NCI-H1105 (cell line): ENCODE measurements at regions not wholly inside any gene's neighbourhood (a gene's known extent, or its start where the extent isn't known, plus 50 kb on each side); places are given as distances from the start of the nearest gene placed in this dataset.

Experiments
- DNase-seq: peaks from one replicate; lab custom pipeline; 2025; lab: John Stamatoyannopoulos, UW

GRCh38 chr9:78863531-78863930, 566.6 kb downstream of the PSAT1 start:
- DNase-seq = no peak

GRCh38 chr9:78865737-78866136, 568.8 kb downstream of the PSAT1 start:
- no peak for DNase-seq

DNA sequence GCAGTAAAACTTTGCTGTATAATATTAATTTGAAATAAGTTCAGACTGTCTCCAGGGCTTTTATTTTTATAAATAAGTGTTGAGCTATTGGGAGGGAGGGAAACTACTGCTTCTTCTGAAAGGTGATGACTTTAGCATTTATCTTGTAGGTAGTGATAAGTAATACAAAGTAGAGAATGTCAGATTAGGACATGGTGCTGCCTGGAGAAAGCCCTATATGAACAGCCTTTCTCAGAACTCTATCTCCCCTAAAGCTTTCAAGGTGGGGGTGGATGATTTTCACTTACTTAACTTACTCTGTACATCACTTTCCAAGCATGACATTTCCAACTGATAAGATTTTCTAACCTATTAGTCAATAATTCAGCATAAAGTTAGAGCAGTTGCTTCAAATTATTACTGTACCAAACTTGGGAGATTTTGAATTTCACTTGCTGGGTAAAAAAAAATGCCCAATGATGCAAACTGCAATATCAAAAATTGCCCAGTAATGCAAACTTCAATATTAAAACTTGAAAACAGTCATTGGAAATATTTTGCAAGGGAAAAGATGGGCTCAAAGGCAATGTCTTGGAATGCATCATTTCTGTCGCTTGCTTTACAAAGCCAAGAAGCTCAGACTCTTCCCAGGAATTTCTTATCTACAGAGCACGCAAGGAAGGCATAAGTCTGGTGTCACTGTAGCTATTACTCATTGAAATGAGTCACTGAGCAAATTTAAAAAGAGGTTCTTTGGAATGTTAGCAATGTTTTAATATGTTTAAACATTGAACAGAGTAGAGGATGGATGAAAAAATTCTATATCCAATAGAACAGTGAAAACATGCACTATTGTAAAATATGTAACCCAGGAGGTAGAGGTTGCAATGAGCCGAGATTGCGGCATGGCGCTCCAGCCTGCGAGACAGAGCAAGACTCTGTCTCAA, 569.5 kb downstream of the PSAT1 start:
- DNase-seq = no peak

DNA sequence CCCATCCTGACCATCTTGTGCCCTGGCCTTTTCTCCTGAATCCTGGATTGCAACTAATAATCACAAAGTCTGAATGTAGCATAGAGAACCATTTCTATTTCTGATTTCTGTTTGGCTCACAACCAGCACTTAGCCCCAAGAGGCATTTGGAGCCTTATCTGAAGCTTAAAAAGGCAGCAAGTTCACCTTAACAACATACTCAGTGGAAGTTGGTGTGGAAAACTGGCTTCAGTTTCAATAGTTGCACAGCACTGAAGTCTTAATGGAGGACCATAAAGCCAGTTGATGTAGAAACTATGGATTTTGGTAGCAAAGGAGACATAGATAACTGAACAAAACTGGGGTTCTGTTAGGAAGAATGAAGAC, 574.1 kb downstream of the PSAT1 start:
- DNase-seq = no peak

- no peak for DNase-seq
These were observed 574.8 kb downstream of the PSAT1 start for GRCh38 chr9:78871452-78872331.

DNA sequence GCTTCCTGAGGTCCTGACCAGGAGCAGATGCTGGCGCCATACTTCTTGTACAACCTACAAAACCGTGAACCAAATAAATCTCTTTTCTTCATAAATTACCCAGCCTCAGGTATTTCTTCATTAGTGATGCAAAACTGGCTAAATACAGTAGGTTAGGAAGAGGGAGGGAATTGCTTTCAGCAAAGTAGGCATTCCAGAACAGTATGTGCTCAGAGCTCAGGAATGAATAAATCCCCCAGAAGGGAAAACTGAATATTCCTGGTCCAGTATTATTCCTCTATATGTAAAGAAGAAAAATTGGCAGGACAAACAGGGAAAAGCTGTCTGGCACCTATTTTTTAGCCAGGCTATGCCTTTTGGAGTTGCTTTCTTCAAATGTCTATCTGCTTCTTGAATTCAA, 577.1 kb downstream of the PSAT1 start:
- no peak for DNase-seq

DNA sequence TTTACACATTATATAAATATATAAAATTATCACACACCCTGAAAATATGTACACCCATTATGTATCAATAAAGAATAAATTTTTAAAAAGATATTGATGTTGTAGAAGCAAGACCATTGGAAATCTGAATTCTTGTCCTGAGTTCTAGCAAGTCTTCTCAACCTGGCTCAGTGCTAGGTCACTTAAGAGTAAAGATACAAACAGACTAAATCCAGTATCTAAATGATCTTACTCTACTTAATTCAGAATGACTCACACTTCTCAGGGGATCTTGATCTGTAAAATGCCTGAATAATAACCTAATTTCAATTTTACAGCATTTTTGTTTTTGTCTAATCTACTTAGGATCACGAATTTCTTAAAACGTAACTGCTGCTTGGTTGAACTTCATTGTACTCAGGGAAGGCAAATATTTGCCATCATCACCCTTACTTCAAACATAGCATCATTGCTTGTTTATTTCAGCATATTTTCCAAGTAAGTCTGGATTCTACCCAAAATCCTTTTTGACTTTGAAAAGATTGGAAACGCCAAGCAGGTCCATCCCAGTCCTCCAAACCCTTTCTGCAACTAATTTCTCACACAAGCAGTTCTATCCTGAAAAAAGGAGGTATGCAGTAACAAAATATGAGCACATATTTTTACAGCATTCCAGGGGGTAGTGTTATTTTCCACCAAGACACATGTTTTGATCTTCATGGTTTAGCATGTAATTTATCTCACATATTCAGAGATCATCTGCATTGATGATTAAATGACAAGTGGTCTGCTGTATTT, 582.6 kb downstream of the PSAT1 start:
- no peak for DNase-seq

- DNase-seq = no peak
These were observed 584.4 kb downstream of the PSAT1 start for GRCh38 chr9:78881295-78881694.

- DNase-seq = no peak
These were observed 585.6 kb downstream of the PSAT1 start for GRCh38 chr9:78882481-78882880.

GRCh38 chr9:78884611-78885150, 587.8 kb downstream of the PSAT1 start:
- no peak for DNase-seq

- DNase-seq = no peak
These were observed 595.3 kb downstream of the PSAT1 start for GRCh38 chr9:78892182-78892581.

DNA sequence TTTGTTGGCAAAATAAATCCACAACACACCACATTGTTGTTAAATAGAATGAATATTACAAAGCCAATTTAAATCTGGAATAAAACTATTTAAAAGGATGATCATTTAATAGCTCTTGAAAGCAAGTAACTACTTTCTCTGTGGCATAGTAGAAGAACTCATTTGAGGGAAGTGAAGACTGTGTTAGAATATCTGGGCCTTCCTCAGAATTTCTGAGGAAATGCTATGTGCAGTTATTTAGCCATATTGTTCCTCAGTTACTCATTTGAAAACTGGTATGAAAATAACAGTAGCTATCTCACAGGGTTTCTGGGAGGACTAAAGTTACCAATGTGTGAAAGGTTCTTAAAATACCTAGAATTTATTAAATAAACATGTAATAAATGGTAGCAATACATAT, 595.8 kb downstream of the PSAT1 start:
- DNase-seq = no peak

GRCh38 chr9:78893774-78894401, 597.0 kb downstream of the PSAT1 start:
- DNase-seq = no peak

DNA sequence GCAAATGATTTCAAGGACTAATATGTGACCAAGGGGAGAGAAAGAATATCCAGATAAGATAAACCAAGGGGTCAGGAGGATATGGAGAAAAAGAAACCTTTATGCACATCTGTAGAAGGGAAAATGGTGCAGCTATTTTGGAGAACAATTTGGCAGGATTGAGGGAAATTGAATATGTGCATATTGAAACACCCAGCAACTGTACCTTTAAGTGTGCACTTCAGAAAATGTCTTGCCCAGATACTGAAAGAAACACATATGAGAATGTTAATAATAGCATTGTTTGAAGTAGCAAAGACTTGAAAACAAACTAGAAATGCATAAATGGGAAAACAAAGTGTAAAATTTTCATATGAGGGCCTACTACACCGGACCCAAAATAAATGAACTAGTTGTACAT, 599.6 kb downstream of the PSAT1 start:
- no peak for DNase-seq

- no peak for DNase-seq
These were observed 601.3 kb downstream of the PSAT1 start for GRCh38 chr9:78898234-78898633.

GRCh38 chr9:78899006-78899405, 602.1 kb downstream of the PSAT1 start:
- DNase-seq = no peak

GRCh38 chr9:78900500-78900899, 603.6 kb downstream of the PSAT1 start:
- no peak for DNase-seq

DNA sequence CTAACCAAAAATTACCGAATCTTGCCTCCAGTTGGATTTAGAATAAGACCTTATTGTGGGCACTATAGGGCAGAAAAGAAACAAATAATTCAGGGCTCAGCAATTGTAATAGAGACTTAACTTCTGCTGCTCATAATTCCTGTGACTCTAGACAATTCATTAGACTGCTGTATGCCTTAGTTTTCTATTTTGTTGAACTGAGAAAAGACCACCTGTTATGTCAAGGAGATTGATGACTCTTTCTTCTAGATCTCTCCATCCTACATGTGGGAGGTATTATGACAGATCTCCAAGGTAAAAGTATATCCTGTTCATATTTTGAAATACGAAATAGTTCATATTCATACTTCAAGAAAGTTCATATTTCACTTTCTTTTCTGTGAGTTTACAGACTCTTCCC, 605.1 kb downstream of the PSAT1 start:
- no peak for DNase-seq

- no peak for DNase-seq
These were observed 606.7 kb downstream of the PSAT1 start for GRCh38 chr9:78903581-78903980.

GRCh38 chr9:78904686-78905085, 607.8 kb downstream of the PSAT1 start:
- DNase-seq = no peak

DNA sequence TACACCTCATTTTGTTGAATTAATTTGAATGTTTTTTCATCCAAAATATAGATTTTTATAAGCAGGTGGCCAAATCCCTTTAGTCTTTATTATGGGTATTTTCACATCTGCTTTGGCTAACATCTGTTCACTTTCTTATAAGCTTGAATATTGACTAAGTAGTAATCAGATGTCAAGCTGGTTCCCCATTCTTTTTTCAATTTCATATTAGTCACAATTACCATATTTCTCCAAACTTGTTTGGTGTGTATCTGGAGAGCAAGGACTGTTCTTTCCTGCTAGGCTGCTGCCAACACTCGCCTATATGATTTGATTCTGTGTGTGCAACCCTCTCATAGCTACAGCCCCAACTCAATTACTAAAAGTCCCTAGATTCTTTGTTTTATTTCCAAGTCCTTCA, 608.5 kb downstream of the PSAT1 start:
- no peak for DNase-seq
